ENCODE measurements at regions not wholly inside any gene's neighbourhood (a gene's known extent, or its start where the extent isn't known, plus 50 kb on each side); places are given as distances from the start of the nearest gene placed in this dataset.

- TF ChIP-seq CTCF (IDR thresholded peaks at IDR 0.05), result no peak
- TF ChIP-seq POLR2A (IDR thresholded peaks at IDR 0.05; ENCODE audit: low read depth), result no peak
Observed at GRCh38 chr1:29631836-29632805, 395.8 kb downstream of the PTPRU start.

Measured in esophagus muscularis mucosa (tissue), 3 donors.